Esophagus muscularis mucosa (tissue), 4 donors: ENCODE measurements at regions not wholly inside any gene's neighbourhood (a gene's known extent, or its start where the extent isn't known, plus 50 kb on each side); places are given as distances from the start of the nearest gene placed in this dataset.

ENCODE experiments used
- DNase-seq: peaks from one replicate; pipeline ENCODE4 v3.0.0-alpha.2; 2017; ENCODE audit errors: extremely low spot score
- H3K27ac ChIP-seq, 4 donors: fragments of 200-600 bp; sonication (generic); replicated peaks in 1 of 4; 1 replicate in 3 of 4; 2 replicates in 1 of 4; pipeline ENCODE4 v1.5.1; 2016 to 2019; ENCODE audit warnings: mild to moderate bottlenecking in 1 of 4
- H3K27me3 ChIP-seq, 4 donors: fragments of 200-600 bp; sonication (generic); one replicate each; pipeline versions ENCODE4 v1.5.1 to v1.6.0; 2016 to 2019
- H3K36me3 ChIP-seq, 4 donors: fragments of 200-600 bp; sonication (generic); one replicate each; pipeline ENCODE4 v1.5.1; 2016 to 2019
- H3K4me1 ChIP-seq, 4 donors: fragments of 200-600 bp; sonication (generic); one replicate each; pipeline ENCODE4 v1.5.1; 2016 to 2019
- H3K4me3 ChIP-seq, 4 donors: fragments of 200-600 bp; sonication (generic); 1 replicate in 2 of 4; 2 replicates in 2 of 4; pipeline ENCODE4 v1.5.1; 2016 to 2019; ENCODE audit warnings: mild to moderate bottlenecking in 4 of 4, moderate library complexity in 1 of 4
- H3K9me3 ChIP-seq, 4 donors: fragments of 200-600 bp; sonication (generic); 1 replicate in 3 of 4; 2 replicates in 1 of 4; pipeline ENCODE4 v1.5.1; 2016 to 2019
- EP300 ChIP-seq: sonication (generic); formaldehyde crosslinking; IDR thresholded peaks from one replicate; pipeline ENCODE4 v1.6.1; 2017; ENCODE audit warnings: antibody characterized with exemption
- POLR2A ChIP-seq: fragments of 450-650 bp; IDR thresholded peaks from one replicate; pipeline ENCODE4 v1.6.1; 2017; ENCODE audit warnings: antibody characterized with exemption, moderate library complexity, mild to moderate bottlenecking, low read depth
- POLR2AphosphoS5 ChIP-seq, 2 donors: sonication (generic); formaldehyde crosslinking; IDR thresholded peaks; one replicate each; pipeline ENCODE4 v1.6.1; 2017; ENCODE audit warnings: antibody characterized with exemption in 2 of 2
- WGBS: methylation state at CpG from one replicate; pipeline ENCODE4 v1.1.5; 2018; 5-methylcytosine and 5-hydroxymethylcytosine counted together
- intact Hi-C: fragments of 100-400 bp; cut with DNase I; formaldehyde crosslinking; loops from one replicate; pipeline ENCODE4 v1.15.1; 2023
- TF ChIP-seq, protein P1 (sequence below), 3 experiments: fragments of 200-600 bp in 2 of 3; fragments of 450-650 bp in 1 of 3; sonication (generic) in 2 of 3; IDR thresholded peaks; one replicate each; pipeline ENCODE4 v1.5.1; 2017 to 2019; ENCODE audit warnings: antibody characterized with exemption in 3 of 3, mild to moderate bottlenecking in 2 of 3, moderate library complexity in 1 of 3

DNA sequence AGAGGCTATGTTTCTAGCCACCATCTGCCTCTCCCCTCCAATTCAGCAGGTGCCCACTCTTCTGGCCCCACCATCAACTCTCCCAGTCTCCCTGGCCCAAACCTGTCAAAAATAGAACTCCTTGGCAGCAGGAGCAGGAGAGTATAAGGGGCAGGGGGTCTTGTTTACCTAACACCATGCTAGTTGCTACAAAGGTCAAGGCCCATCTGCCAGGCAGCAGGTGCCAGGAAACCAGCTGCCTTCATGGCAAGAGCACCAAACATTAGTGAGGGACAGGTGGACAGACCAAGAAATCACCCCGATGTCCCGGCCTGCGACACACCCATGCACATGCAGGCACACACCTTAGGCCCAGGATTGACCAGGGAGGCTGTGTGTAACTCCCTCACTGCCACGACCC lies 387.9 kb downstream of the BUD13 start:
- H3K36me3 ChIP-seq, result no peaks in the 10 kb centered on the region
- no peak overlapping the region for H3K27ac ChIP-seq
- no peak for DNase-seq
- H3K4me3 ChIP-seq, result no peak overlapping the region
- H3K9me3 ChIP-seq, result no peaks in the 10 kb centered on the region
- WGBS, result 89% methylated on average over 3 of the region's 4 CpGs
- intact Hi-C loops, result no loop called here
- peaks cover 0 to 6% (median 0%) of the 10 kb centered on the region in 4 donors for H3K27me3 ChIP-seq
- H3K4me1 ChIP-seq, result peaks cover 0 to 7% (median 2%) of the 10 kb centered on the region in 4 donors
- TF ChIP-seq EP300 (no peak), POLR2A (no peak), POLR2AphosphoS5 (IDR thresholded peaks at IDR 0.05) (no peak)
- TF ChIP-seq, protein P1, sequence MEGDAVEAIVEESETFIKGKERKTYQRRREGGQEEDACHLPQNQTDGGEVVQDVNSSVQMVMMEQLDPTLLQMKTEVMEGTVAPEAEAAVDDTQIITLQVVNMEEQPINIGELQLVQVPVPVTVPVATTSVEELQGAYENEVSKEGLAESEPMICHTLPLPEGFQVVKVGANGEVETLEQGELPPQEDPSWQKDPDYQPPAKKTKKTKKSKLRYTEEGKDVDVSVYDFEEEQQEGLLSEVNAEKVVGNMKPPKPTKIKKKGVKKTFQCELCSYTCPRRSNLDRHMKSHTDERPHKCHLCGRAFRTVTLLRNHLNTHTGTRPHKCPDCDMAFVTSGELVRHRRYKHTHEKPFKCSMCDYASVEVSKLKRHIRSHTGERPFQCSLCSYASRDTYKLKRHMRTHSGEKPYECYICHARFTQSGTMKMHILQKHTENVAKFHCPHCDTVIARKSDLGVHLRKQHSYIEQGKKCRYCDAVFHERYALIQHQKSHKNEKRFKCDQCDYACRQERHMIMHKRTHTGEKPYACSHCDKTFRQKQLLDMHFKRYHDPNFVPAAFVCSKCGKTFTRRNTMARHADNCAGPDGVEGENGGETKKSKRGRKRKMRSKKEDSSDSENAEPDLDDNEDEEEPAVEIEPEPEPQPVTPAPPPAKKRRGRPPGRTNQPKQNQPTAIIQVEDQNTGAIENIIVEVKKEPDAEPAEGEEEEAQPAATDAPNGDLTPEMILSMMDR (IDR thresholded peaks at IDR 0.05), result no peak

DNA sequence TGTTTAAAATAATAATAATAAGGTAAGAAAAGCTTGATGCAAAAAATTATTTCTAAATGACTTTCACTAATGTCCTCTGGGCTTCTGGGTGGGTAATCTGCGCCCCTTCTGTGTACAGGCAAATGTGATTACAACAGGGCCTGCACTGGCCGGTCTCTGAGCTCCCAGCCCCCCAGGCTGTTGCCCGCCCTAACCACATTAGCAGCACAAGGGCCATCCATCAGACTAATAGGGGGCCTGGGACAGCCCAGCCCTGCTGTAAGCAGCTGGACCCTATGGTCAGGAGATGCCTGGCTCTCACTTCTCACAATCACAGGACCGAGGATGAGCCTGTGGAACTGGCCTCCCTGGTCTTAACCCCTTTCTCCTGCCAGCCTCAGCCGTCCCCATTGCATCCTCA lies 388.4 kb downstream of the BUD13 start:
- DNase-seq, result no peak
- TF ChIP-seq POLR2A, result no peak
- no peak for TF ChIP-seq EP300
- TF ChIP-seq POLR2AphosphoS5 (IDR thresholded peaks at IDR 0.05), result no peak
- TF ChIP-seq, protein P1 (IDR thresholded peaks at IDR 0.05), result no peak
- intact Hi-C loops, result no loop called here
- H3K27ac ChIP-seq, result no peak overlapping the region
- H3K36me3 ChIP-seq, result no peaks in the 10 kb centered on the region
- no peak overlapping the region for H3K4me3 ChIP-seq
- peaks cover 0 to 7% (median 2%) of the 10 kb centered on the region in 4 donors for H3K4me1 ChIP-seq
- peaks cover 0 to 6% (median 0%) of the 10 kb centered on the region in 4 donors for H3K27me3 ChIP-seq
- H3K9me3 ChIP-seq, result no peaks in the 10 kb centered on the region
- 61% methylated on average over 5 of the region's 5 CpGs for WGBS

DNA sequence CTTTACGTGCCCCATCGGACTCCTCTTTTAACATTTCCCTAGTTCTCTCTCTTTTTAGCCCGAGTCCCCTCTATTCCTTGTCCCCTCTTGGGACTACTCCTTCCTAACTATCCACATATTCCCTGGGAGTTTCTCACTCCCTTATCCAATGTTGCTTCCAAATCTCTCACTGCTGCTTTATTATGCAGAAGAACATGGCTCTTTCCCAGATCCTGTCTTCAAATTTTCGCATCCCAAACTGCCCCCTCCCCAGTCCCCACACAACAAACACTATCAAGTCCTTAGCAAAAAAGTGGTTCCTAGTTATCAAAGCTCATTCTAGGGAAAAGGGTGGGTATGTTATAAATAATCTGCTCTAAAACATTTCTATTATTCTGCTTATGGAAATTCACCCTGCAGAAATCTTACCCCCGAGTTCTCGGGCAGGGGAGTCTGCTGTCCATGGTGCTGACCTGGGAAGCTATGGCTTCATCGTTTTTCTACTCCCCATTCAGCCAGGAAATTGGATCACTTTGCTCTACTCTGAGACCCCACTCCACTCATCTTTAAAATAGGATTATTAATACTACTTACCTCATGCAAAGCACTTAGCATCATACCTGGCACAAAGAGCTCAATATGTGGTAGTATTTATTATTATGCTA lies 393.5 kb downstream of the BUD13 start:
- Histone ChIP-seq H3K27me3 (peaks cover 0 to 27% (median 0%) of the 10 kb centered on the region in 4 donors), H3K27ac (no peak overlapping the region), H3K4me1 (no peaks in the 10 kb centered on the region), H3K9me3 (no peaks in the 10 kb centered on the region), H3K4me3 (no peak overlapping the region), H3K36me3 (no peaks in the 10 kb centered on the region)
- intact Hi-C loops, result no loop called here
- no peak for DNase-seq
- TF ChIP-seq EP300 (no peak), POLR2A (no peak), POLR2AphosphoS5 (IDR thresholded peaks at IDR 0.05) (no peak)
- TF ChIP-seq, protein P1 (IDR thresholded peaks at IDR 0.05), result no peak
- 41% methylated on average over 7 of the region's 7 CpGs for WGBS

DNA sequence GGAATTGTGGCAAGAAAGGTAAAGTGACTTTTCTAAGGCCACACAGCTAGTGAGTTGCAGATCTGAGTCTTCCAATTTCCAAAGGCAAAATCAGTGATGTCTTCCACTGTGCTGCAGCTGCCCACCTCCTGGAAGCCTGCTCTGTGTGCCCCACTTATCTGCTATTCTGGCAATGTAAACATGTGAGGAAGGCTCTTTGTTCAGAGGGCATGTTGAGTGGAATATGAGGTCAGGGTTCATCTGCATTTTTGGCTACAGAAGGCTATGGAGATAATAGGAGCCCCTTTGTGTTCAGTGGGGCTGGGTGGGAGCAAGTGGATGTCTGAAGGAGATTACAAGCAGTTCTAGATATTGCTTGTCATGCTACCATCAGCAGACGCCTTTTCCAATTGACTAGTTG lies 396.2 kb downstream of the BUD13 start:
- DNase-seq, result no peak
- TF ChIP-seq POLR2AphosphoS5 (IDR thresholded peaks at IDR 0.05), result no peak
- no peak for TF ChIP-seq EP300
- TF ChIP-seq, protein P1 (IDR thresholded peaks at IDR 0.05), result no peak
- no peak for TF ChIP-seq POLR2A

DNA sequence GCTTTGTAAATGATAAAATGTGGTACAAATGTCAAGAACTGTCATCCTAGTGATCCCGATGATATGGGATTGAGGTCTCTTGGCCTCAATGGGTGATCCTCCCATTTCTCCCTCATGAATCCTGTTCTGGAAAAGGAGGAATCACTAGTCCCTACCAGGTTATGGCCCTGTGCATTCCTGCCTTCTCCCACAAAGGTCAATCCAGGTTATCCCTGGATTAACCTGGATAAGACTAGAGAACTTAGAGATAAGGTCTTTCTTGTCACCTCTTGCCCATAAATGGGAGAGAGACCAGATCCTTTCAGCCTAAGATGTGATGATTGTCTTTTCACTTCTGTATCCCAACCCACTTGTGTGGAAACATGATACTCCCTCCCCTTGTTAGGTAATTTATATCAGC lies 396.7 kb downstream of the BUD13 start:
- TF ChIP-seq EP300 (no peak), POLR2AphosphoS5 (IDR thresholded peaks at IDR 0.05) (no peak), POLR2A (no peak)
- TF ChIP-seq, protein P1 (IDR thresholded peaks at IDR 0.05), result no peak
- H3K9me3 ChIP-seq, result no peaks in the 10 kb centered on the region
- intact Hi-C loops, result no loop called here
- WGBS, result 100% methylated on average over 1 of the region's 1 CpG
- no peak for DNase-seq
- H3K27ac ChIP-seq, result no peak overlapping the region
- peaks cover 0 to 21% (median 0%) of the 10 kb centered on the region in 4 donors for H3K27me3 ChIP-seq
- no peak overlapping the region for H3K4me3 ChIP-seq
- H3K4me1 ChIP-seq, result no peaks in the 10 kb centered on the region
- H3K36me3 ChIP-seq, result no peaks in the 10 kb centered on the region

More for the DNA sequence above, 396.2 kb downstream of the BUD13 start:
- peaks cover 0 to 23% (median 0%) of the 10 kb centered on the region in 4 donors for H3K27me3 ChIP-seq
- no peaks in the 10 kb centered on the region for H3K4me1 ChIP-seq
- H3K36me3 ChIP-seq, result no peaks in the 10 kb centered on the region
- WGBS, result 36% methylated on average over 1 of the region's 1 CpG
- no peak overlapping the region for H3K4me3 ChIP-seq
- no peaks in the 10 kb centered on the region for H3K9me3 ChIP-seq
- H3K27ac ChIP-seq, result no peak overlapping the region
- intact Hi-C loops, result no loop called here
